OCI-LY7 (cell line): ENCODE measurements at regions not wholly inside any gene's neighbourhood (a gene's known extent, or its start where the extent isn't known, plus 50 kb on each side); places are given as distances from the start of the nearest gene placed in this dataset.

Source experiments
- EZH2phosphoT487 ChIP-seq: fragments of 200-600 bp; sonication (generic); IDR thresholded peaks from 2 replicates; pipeline ENCODE4 v1.6.1; 2018; ENCODE audit warnings: low read depth, borderline replicate concordance, mild to moderate bottlenecking, mixed run types, antibody characterized with exemption, low read length, moderate library complexity, mixed read lengths
- TF ChIP-seq, protein P1 (sequence below): fragments of 200-600 bp; sonication (generic); conservative IDR thresholded peaks from 2 replicates; pipeline ENCODE4 v1.5.1; 2014; ENCODE audit warnings: mild to moderate bottlenecking, antibody characterized with exemption, low read length, moderate library complexity, mixed read lengths

DNA sequence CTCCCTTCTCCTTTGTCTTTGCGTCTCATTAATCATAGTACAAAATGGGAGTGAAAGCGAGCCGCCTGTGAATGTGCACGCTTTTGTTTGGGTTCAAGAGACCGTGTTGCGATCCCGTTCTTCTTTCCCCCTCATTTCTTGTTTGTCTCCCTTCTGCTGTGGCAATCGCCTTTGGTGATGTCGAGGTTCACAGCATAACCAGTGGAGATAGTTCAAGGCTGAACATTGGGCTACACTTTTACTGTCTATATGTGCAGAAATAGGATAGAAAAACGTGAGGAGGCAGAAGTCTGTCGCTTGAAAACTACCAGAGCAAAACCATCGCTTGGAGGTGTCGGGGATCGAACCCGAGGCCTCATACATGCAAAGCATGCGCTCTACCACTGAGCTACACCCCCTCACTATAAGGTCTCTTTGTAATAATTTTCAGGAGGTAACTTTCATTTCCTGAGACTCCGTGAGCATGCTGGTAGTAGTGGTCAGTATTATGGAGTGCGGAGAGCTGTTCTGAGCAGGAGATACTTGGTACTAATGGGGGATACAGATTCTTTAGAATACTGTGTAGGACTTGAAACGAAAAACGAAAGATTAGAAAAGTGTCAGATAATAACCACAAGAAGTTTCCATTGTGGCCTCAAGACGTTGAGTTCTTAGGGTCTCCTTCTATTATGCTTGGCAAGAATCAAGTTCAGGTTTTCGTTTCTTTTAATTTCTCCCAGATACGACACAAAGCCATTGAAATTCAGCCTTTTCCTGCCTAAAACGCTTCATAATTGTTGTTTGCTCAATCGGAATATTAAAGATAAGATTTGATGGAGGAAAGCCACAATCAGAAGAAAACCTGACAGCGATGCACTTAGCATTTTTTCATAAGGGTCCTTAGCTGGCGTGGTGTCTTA, 106.6 kb downstream of the TRIM27 start:
- TF ChIP-seq, protein P1, sequence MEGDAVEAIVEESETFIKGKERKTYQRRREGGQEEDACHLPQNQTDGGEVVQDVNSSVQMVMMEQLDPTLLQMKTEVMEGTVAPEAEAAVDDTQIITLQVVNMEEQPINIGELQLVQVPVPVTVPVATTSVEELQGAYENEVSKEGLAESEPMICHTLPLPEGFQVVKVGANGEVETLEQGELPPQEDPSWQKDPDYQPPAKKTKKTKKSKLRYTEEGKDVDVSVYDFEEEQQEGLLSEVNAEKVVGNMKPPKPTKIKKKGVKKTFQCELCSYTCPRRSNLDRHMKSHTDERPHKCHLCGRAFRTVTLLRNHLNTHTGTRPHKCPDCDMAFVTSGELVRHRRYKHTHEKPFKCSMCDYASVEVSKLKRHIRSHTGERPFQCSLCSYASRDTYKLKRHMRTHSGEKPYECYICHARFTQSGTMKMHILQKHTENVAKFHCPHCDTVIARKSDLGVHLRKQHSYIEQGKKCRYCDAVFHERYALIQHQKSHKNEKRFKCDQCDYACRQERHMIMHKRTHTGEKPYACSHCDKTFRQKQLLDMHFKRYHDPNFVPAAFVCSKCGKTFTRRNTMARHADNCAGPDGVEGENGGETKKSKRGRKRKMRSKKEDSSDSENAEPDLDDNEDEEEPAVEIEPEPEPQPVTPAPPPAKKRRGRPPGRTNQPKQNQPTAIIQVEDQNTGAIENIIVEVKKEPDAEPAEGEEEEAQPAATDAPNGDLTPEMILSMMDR, result no peak
- TF ChIP-seq EZH2phosphoT487, result no peak
